ENCODE measurements at regions not wholly inside any gene's neighbourhood (a gene's known extent, or its start where the extent isn't known, plus 50 kb on each side); places are given as distances from the start of the nearest gene placed in this dataset.

DNA sequence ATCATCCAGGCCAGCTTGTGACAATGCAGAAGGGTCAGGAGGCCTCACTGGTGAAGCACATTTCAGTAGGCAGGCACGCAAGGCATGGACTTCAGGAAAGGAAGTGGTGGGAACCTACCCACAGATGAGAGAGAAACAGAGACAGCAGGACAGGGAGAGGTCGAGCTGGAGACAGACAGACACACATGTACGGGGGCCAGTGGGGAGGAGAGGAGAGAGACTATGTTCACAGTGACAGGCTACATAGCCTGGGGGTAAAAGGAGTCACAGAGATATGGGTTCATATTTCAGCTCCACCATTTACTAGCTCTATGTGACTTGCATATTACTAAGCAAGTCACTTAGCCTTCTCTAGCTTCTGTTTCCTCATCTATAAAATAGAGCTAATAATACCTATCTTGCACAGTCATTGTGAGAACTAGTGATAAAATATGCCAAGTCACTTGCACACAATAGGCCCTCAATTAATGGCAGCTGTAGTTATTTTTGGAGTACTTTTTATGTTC lies 91.1 kb upstream of the FUT8 start:
- Histone ChIP-seq H3K4me3 (no peak overlapping the region), H3K27ac (replicated peaks in 1 of 4) (no peak overlapping the region), H3K9me3 (no peaks in the 10 kb centered on the region), H3K36me3 (no peaks in the 10 kb centered on the region), H3K27me3 (no peaks in the 10 kb centered on the region), H3K4me1 (no peaks in the 10 kb centered on the region)
- TF ChIP-seq POLR2A (IDR thresholded peaks at IDR 0.05; ENCODE audit: low read depth) (no peak), EP300 (IDR thresholded peaks at IDR 0.05) (no peak), POLR2AphosphoS5 (IDR thresholded peaks at IDR 0.05) (no peak)
- TF ChIP-seq, protein P1, sequence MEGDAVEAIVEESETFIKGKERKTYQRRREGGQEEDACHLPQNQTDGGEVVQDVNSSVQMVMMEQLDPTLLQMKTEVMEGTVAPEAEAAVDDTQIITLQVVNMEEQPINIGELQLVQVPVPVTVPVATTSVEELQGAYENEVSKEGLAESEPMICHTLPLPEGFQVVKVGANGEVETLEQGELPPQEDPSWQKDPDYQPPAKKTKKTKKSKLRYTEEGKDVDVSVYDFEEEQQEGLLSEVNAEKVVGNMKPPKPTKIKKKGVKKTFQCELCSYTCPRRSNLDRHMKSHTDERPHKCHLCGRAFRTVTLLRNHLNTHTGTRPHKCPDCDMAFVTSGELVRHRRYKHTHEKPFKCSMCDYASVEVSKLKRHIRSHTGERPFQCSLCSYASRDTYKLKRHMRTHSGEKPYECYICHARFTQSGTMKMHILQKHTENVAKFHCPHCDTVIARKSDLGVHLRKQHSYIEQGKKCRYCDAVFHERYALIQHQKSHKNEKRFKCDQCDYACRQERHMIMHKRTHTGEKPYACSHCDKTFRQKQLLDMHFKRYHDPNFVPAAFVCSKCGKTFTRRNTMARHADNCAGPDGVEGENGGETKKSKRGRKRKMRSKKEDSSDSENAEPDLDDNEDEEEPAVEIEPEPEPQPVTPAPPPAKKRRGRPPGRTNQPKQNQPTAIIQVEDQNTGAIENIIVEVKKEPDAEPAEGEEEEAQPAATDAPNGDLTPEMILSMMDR (IDR thresholded peaks at IDR 0.05): no peak
- intact Hi-C loops (cut with DNase I): no loop called here
- DNase-seq (ENCODE audit: extremely low spot score): no peak
- WGBS: 80% methylated on average over 3 of the region's 3 CpGs

DNA sequence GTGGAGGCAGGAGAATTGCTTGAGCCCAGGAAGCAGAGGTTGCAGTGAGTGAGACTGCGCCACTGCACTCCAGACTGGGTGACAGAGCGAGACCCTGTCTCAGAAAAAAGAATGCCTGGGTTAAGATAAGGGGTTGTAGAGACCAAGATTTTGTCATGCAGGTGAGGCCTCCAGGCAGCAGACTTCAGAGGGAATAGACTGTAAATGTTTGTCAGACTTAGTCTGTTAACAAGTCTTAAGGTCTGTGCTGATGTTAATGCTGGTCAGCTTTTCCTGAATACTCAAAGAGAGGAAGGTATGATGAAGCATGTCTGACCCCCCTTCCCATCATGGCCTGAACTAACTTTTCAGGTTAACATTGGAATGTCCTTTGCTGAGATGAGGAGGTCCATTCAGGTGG lies 83.0 kb upstream of the FUT8 start:
- H3K36me3 ChIP-seq: no peaks in the 10 kb centered on the region
- no peaks in the 10 kb centered on the region for H3K27me3 ChIP-seq
- DNase-seq (ENCODE audit: extremely low spot score): no peak
- H3K4me3 ChIP-seq: no peak overlapping the region
- WGBS: 95% methylated on average over 2 of the region's 2 CpGs
- H3K4me1 ChIP-seq: peaks cover 3 to 8% (median 7%) of the 10 kb centered on the region in 4 donors
- H3K27ac ChIP-seq (replicated peaks in 1 of 4): no peak overlapping the region
- intact Hi-C loops (cut with DNase I): no loop called here
- no peaks in the 10 kb centered on the region for H3K9me3 ChIP-seq
- no peak for TF ChIP-seq POLR2AphosphoS5 (IDR thresholded peaks at IDR 0.05)
- TF ChIP-seq, protein P1 (IDR thresholded peaks at IDR 0.05): no peak
- TF ChIP-seq POLR2A (IDR thresholded peaks at IDR 0.05; ENCODE audit: low read depth): no peak
- TF ChIP-seq EP300 (IDR thresholded peaks at IDR 0.05): no peak

DNA sequence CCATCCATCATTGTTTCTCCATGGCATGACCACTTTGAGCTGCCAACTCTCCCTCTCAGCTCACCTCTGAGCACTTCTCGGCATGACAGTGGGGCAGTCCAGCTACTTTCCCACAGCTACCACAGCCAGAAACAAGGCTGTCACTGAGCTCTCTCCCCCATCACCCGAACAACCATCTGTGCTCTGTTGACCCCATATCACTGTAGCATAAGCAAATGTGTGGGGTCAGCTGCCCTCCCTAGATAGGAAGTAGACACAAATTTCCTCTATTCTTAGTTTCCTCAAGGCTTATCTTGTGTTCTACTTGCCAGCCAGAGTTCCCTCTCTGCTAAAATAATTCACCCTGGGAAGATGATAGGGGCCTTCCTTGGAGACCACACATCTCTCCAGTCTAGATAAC lies 82.6 kb upstream of the FUT8 start:
- Histone ChIP-seq H3K9me3 (no peaks in the 10 kb centered on the region), H3K27me3 (no peaks in the 10 kb centered on the region), H3K36me3 (no peaks in the 10 kb centered on the region), H3K4me3 (no peak overlapping the region), H3K27ac (replicated peaks in 1 of 4) (no peak overlapping the region), H3K4me1 (peaks cover 7 to 13% (median 11%) of the 10 kb centered on the region in 4 donors)
- no peak for DNase-seq (ENCODE audit: extremely low spot score)
- intact Hi-C loops (cut with DNase I): no loop called here
- 77% methylated on average over 2 of the region's 2 CpGs for WGBS
- TF ChIP-seq POLR2AphosphoS5 (IDR thresholded peaks at IDR 0.05) (no peak), POLR2A (IDR thresholded peaks at IDR 0.05; ENCODE audit: low read depth) (no peak), EP300 (IDR thresholded peaks at IDR 0.05) (no peak)
- TF ChIP-seq, protein P1 (IDR thresholded peaks at IDR 0.05): no peak

DNA sequence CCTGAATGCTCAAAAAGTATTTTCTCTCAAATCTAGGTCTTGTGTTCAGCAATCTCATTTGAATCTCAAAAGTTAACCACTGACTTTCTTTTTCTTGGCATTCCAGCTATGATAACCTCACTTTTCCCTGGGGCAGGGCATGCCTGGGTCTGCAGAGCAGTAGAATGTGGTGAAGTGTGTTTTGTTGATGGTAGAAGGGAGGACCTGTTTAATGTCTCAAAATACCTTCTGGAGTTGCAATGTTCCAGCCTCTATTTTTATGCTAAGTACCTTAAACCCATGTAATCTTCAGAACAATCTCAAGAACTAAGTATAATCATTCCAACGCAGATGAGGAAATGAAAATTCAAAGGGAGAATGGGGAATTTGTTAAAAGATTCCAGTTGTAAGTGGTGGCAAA lies 82.1 kb upstream of the FUT8 start:
- 83% methylated on average over 1 of the region's 1 CpG for WGBS
- intact Hi-C loops (cut with DNase I): no loop called here
- TF ChIP-seq, protein P1 (IDR thresholded peaks at IDR 0.05): no peak
- TF ChIP-seq POLR2A (IDR thresholded peaks at IDR 0.05; ENCODE audit: low read depth) (no peak), POLR2AphosphoS5 (IDR thresholded peaks at IDR 0.05) (no peak), EP300 (IDR thresholded peaks at IDR 0.05) (no peak)
- no peaks in the 10 kb centered on the region for H3K27me3 ChIP-seq
- H3K4me1 ChIP-seq: peaks cover 7 to 16% (median 15%) of the 10 kb centered on the region in 4 donors
- H3K4me3 ChIP-seq: no peak overlapping the region
- H3K9me3 ChIP-seq: no peaks in the 10 kb centered on the region
- no peak overlapping the region for H3K27ac ChIP-seq (replicated peaks in 1 of 4)
- DNase-seq (ENCODE audit: extremely low spot score): no peak
- no peaks in the 10 kb centered on the region for H3K36me3 ChIP-seq

DNA sequence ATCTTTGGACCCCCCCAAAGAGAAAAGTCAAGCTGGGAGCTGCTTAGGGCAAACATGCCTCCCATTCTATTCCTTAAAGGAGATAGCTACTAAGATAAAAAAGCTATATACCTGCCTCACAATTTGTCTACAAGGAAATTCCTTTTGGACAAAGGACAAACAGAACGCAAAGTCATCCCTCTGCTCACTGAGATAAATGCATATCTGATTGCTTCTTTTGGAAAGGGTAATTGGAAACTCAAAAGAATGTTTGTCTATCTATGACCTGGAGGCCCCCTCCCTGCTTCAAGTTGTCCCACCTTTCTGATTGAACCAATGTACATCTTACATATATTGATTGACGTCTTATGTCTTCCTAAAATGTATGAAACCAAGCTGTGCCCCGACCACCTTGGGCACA lies 80.9 kb upstream of the FUT8 start:
- intact Hi-C loops (cut with DNase I): no loop called here
- no peak overlapping the region for H3K4me3 ChIP-seq
- no peaks in the 10 kb centered on the region for H3K27me3 ChIP-seq
- H3K4me1 ChIP-seq: peaks cover 7 to 18% (median 15%) of the 10 kb centered on the region in 4 donors
- WGBS: 92% methylated on average over 3 of the region's 3 CpGs
- no peaks in the 10 kb centered on the region for H3K9me3 ChIP-seq
- H3K27ac ChIP-seq (replicated peaks in 1 of 4): no peak overlapping the region
- no peaks in the 10 kb centered on the region for H3K36me3 ChIP-seq
- TF ChIP-seq, protein P1 (IDR thresholded peaks at IDR 0.05): no peak
- TF ChIP-seq POLR2A (IDR thresholded peaks at IDR 0.05; ENCODE audit: low read depth) (no peak), POLR2AphosphoS5 (IDR thresholded peaks at IDR 0.05) (no peak)
- DNase-seq (ENCODE audit: extremely low spot score): no peak

Measured in esophagus muscularis mucosa (tissue), 4 donors.